Right lobe of liver (tissue), 6 donors: ENCODE measurements at regions not wholly inside any gene's neighbourhood (a gene's known extent, or its start where the extent isn't known, plus 50 kb on each side); places are given as distances from the start of the nearest gene placed in this dataset.
"Not testable (repeated sequence)": the region's sequence is repeated elsewhere in the genome, so short reads cannot be mapped to it uniquely, and the experiment has no call there.

Source experiments
- ATAC-seq, 4 donors: fragments of 200-7000 bp; cut with Tn5 transposase; one replicate each; pipeline ENCODE4 v1.9.1; 2020; ENCODE audit warnings: mild to moderate bottlenecking in 4 of 4, moderate library complexity in 4 of 4
- DNase-seq, 3 donors: peaks; one replicate each; pipeline ENCODE4 v3.0.0-alpha.2; 2020
- H3K27ac ChIP-seq, 3 donors: fragments of 200-600 bp; one replicate each; pipeline ENCODE4 v1.8.0; 2022
- H3K27me3 ChIP-seq, 2 donors: fragments of 200-600 bp; one replicate each; pipeline ENCODE4 v1.8.0; 2022
- H3K36me3 ChIP-seq, 4 donors: fragments of 200-600 bp; sonication (generic) in 1 of 4; one replicate each; pipeline versions ENCODE4 v1.5.1 to v1.8.0; 2017 to 2022; ENCODE audit warnings: control low read depth in 1 of 4
- H3K4me1 ChIP-seq, 4 donors: fragments of 200-600 bp; sonication (generic) in 1 of 4; one replicate each; pipeline versions ENCODE4 v1.5.1 to v1.8.0; 2017 to 2022; ENCODE audit warnings: control low read depth in 1 of 4
- H3K4me3 ChIP-seq, 3 donors: fragments of 200-600 bp; one replicate each; pipeline ENCODE4 v1.8.0; 2022
- H3K9me3 ChIP-seq, 4 donors: fragments of 200-600 bp; sonication (generic) in 1 of 4; one replicate each; pipeline versions ENCODE4 v1.5.1 to v1.8.0; 2017 to 2022; ENCODE audit warnings: control low read depth in 1 of 4
- POLR2A ChIP-seq: fragments of 450-650 bp; IDR thresholded peaks from one replicate; pipeline ENCODE4 v1.6.1; 2017; ENCODE audit warnings: antibody characterized with exemption, mild to moderate bottlenecking
- WGBS: methylation state at CpG from one replicate; pipeline ENCODE4 v1.1.6; 2018; ENCODE audit warnings: low coverage, low lambda C conversion rate; ENCODE audit not compliant: insufficient coverage; ENCODE audit errors: missing lambda C conversion rate; 5-methylcytosine and 5-hydroxymethylcytosine counted together
- intact Hi-C, 2 donors: fragments of 100-400 bp; cut with DNase I; formaldehyde crosslinking; loops; one replicate each; pipeline versions ENCODE4 v1.11.2 to v1.14.1; 2022
- TF ChIP-seq, protein P1 (sequence below), 4 donors: fragments of 200-600 bp in 3 of 4; fragments of 450-650 bp in 1 of 4; IDR thresholded peaks; one replicate each; pipeline versions ENCODE4 v1.5.1 to v1.8.0; 2016 to 2022; ENCODE audit warnings: antibody characterized with exemption in 4 of 4, mild to moderate bottlenecking in 2 of 4
- donor health status: DM: no; HTN: yes; CAD: no.
- donor health status: DM: no; HTN: no; CAD: no.
- donor health status: DM: no; HTN: no; CAD: no.
- donor health status: DM: no; HTN: yes; CAD: no.
- donor health status: DM: no; HTN: yes; CAD: no.

DNA sequence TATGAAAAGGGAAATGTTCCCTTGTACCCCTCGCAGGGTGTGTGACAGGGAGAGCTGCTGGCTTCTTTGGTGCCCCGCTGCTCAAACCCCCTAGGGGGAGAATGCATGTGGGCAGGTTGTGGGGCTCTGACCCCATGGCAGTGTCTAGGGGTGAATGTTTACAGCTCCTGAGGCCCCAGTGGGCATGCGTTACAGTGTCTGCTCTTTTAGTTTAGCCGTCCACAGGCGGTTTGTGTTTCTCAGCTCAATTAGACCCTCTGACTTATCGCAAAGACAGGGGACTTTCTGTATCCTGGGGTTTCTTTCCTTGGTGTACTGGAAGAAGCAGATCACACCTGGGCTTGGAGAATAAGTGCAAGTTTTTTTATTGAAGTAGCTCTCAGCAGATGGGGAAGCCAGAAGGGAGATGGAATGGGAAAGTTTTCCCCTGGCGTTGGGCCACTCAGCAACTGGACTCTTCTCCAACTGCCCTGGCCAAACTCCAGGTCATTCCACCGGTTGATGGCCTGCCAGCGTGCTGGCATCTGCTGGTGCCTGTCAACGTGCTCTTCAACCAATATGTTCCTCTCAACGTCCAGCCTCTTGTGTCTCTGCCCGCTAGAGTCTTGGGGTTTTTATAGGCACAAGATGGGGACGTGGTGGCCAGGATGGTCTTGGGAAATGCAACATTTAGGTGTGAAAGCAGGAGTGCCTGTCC is 720.9 kb downstream of the FSCB start:
- intact Hi-C loops, result no loop called here
- 51% methylated on average over 9 of the region's 13 CpGs for WGBS
- Histone ChIP-seq H3K9me3 (no peaks in the 10 kb centered on the region), H3K36me3 (no peaks in the 10 kb centered on the region), H3K27ac (peak overlapping the region in 1 of 3 donors; percentile 3), H3K27me3 (no peaks in the 10 kb centered on the region), H3K4me3 (no peak overlapping the region), H3K4me1 (peaks cover 0 to 12% (median 5%) of the 10 kb centered on the region in 4 donors)
- DNase-seq (peak; percentile 86 to 95 (median 89)), ATAC-seq (peak; percentile 99)
- TF ChIP-seq, protein P1, sequence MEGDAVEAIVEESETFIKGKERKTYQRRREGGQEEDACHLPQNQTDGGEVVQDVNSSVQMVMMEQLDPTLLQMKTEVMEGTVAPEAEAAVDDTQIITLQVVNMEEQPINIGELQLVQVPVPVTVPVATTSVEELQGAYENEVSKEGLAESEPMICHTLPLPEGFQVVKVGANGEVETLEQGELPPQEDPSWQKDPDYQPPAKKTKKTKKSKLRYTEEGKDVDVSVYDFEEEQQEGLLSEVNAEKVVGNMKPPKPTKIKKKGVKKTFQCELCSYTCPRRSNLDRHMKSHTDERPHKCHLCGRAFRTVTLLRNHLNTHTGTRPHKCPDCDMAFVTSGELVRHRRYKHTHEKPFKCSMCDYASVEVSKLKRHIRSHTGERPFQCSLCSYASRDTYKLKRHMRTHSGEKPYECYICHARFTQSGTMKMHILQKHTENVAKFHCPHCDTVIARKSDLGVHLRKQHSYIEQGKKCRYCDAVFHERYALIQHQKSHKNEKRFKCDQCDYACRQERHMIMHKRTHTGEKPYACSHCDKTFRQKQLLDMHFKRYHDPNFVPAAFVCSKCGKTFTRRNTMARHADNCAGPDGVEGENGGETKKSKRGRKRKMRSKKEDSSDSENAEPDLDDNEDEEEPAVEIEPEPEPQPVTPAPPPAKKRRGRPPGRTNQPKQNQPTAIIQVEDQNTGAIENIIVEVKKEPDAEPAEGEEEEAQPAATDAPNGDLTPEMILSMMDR (IDR thresholded peaks at IDR 0.05), result peak in 2 of 4 donors; percentile 9 to 11
- no peak for TF ChIP-seq POLR2A

DNA sequence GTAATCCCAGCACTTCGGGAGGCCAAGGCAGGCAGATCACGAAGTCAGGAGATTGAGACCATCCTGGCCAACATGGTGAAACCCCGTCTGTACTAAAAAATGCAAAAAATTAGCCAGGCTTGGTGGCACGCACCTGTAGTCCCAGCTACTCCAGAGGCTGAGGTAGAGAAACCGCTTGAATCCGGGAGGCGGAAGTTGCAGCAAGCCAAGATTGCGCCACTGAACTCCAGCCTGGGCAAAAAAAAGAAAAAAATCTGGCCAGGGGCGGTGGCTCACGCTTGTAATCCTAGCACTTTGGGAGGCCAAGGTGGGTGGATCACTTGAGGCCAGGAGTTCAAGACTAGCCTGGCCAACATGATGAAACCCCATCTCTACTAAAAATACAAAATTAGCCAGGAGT is 722.7 kb downstream of the FSCB start:
- H3K27ac ChIP-seq, H3K36me3 ChIP-seq, H3K27me3 ChIP-seq, intact Hi-C loops, H3K9me3 ChIP-seq, H3K4me3 ChIP-seq: not testable (repeated sequence)
- ATAC-seq (peak in 1 of 4 donors; percentile 50), DNase-seq (peak in 2 of 3 donors; percentile 10 to 55)
- peaks cover 0 to 25% (median 11%) of the 10 kb centered on the region in 4 donors for H3K4me1 ChIP-seq
- 63% methylated on average over 6 of the region's 10 CpGs for WGBS

DNA sequence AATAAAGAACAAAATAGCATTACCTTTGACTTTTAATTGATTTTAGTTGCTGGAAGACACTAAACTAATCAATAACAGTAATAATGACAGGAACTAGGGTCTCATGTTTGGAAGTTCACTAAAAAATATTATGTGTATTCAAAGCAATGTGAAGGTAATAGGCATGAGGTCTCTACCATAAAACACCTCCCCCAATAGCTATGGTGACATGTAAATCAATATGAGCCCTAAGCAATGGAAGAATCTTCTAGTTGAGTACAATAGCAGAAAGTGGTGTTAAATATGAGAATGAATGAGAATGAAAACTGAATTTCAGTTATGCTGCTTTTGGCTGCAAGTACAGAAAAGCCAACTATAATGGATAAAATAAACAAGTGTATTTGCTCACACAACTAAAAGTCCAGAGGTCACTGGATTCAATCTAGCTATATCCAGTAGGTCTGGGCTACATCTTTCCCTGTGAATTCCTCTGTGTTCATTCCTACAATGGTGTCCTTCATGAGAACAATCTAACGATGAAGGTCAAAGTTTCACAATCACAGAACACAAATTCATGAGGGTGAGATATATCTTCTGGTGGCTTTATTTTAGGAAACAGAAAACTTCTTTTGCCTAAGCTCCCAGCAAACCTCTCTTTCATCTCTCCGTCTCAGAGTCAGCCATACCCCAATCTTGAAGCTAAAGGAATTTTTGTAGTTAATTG is 728.0 kb downstream of the FSCB start:
- DNase-seq (no peak), ATAC-seq (peak; percentile 90 to 97 (median 94))
- WGBS, result 31% methylated on average over 2 of the region's 2 CpGs
- Histone ChIP-seq H3K36me3 (no peaks in the 10 kb centered on the region), H3K27me3 (no peaks in the 10 kb centered on the region), H3K27ac (peak overlapping the region; percentile 33 to 66 (median 55)), H3K4me1 (peaks cover 0 to 16% (median 8%) of the 10 kb centered on the region in 4 donors), H3K9me3 (no peaks in the 10 kb centered on the region), H3K4me3 (no peak overlapping the region)
- TF ChIP-seq POLR2A, result no peak
- TF ChIP-seq, protein P1 (IDR thresholded peaks at IDR 0.05), result no peak
- intact Hi-C loops, result no loop called here

- H3K36me3 ChIP-seq, result no peaks in the 10 kb centered on the region
- H3K27me3 ChIP-seq, result no peaks in the 10 kb centered on the region
- H3K9me3 ChIP-seq, result no peaks in the 10 kb centered on the region
- intact Hi-C loops, result no loop called here
- 24% methylated on average over 1 of the region's 1 CpG for WGBS
- peaks cover 0 to 16% (median 8%) of the 10 kb centered on the region in 4 donors for H3K4me1 ChIP-seq
- TF ChIP-seq POLR2A, result no peak
- TF ChIP-seq, protein P1 (IDR thresholded peaks at IDR 0.05), result no peak
- no peak overlapping the region for H3K4me3 ChIP-seq
- ATAC-seq, result peak; percentile 66 to 81 (median 76)
- peak overlapping the region in 2 of 3 donors; percentile 55 to 66 for H3K27ac ChIP-seq
- no peak for DNase-seq
These were observed 728.5 kb downstream of the FSCB start for GRCh38 chr14:43778570-43778936.

DNA sequence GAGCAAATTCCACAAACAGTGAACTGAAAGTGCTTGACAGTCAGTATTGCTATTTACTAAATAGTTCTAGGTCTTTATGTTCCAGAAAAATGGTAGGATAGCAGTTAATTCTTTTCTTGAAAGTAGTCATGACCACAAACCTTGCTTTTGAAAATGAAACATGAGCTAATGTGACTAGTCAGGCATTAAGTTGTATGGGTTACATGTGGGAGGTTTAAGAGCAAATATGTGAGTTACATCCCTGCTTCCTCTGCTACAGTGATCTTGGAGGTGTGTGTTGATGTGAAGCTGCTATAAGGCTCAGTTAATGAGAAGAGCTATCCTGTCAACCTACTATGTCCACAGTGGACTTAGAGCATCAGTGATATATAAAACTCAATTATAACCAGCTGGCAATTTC is 741.6 kb downstream of the FSCB start:
- TF ChIP-seq, protein P1 (IDR thresholded peaks at IDR 0.05), result no peak
- TF ChIP-seq POLR2A, result no peak
- no peak for ATAC-seq
- H3K27me3 ChIP-seq, result no peaks in the 10 kb centered on the region
- intact Hi-C loops, result no loop called here
- no peaks in the 10 kb centered on the region for H3K4me1 ChIP-seq
- no peak overlapping the region for H3K4me3 ChIP-seq
- H3K27ac ChIP-seq, result no peak overlapping the region
- H3K36me3 ChIP-seq, result no peaks in the 10 kb centered on the region
- H3K9me3 ChIP-seq, result no peaks in the 10 kb centered on the region
- DNase-seq, result no peak
